ENCODE measurements at regions not wholly inside any gene's neighbourhood (a gene's known extent, or its start where the extent isn't known, plus 50 kb on each side); places are given as distances from the start of the nearest gene placed in this dataset.

DNA sequence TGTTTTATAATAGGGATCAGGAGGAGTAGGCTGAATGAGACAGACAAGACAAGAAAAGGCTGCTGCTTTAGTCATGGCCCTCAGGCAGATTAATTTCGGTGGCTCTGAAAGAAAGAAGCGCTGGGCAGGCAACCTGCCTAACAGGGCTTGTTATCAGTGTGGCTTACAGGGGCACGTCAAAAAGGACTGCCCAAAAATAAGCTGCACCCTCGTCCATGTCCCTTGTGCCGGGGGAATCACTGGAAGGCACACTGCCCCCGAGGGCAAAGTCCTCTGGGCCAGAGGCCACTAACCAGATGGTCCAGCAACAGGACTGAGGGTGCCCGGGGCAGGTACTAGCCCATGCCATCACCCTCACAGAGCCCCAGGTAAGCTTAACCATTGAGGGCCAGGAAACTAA lies 188.5 kb downstream of the IGSF11 start:
- TF ChIP-seq SP2 (IDR thresholded peaks at IDR 0.05; ENCODE audit: low read length), result no peak
- no peak for TF ChIP-seq MAFK (IDR thresholded peaks at IDR 0.05; ENCODE audit: low read depth, low read length)
- TF ChIP-seq EZH2 (IDR thresholded peaks at IDR 0.05; ENCODE audit: low read depth, low read length, severe bottlenecking), result no peak
- no peak for TF ChIP-seq RFX5 (IDR thresholded peaks at IDR 0.05; ENCODE audit: borderline replicate concordance, low read depth, low read length)
- TF ChIP-seq, protein P1, sequence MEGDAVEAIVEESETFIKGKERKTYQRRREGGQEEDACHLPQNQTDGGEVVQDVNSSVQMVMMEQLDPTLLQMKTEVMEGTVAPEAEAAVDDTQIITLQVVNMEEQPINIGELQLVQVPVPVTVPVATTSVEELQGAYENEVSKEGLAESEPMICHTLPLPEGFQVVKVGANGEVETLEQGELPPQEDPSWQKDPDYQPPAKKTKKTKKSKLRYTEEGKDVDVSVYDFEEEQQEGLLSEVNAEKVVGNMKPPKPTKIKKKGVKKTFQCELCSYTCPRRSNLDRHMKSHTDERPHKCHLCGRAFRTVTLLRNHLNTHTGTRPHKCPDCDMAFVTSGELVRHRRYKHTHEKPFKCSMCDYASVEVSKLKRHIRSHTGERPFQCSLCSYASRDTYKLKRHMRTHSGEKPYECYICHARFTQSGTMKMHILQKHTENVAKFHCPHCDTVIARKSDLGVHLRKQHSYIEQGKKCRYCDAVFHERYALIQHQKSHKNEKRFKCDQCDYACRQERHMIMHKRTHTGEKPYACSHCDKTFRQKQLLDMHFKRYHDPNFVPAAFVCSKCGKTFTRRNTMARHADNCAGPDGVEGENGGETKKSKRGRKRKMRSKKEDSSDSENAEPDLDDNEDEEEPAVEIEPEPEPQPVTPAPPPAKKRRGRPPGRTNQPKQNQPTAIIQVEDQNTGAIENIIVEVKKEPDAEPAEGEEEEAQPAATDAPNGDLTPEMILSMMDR (IDR thresholded peaks at IDR 0.05; ENCODE audit: control extremely low read depth in 1 of 3, insufficient read depth in 1 of 3, low read depth in 1 of 3, low read length in 3 of 3), result no peak
- TF ChIP-seq CHD2 (IDR thresholded peaks at IDR 0.05; ENCODE audit: low read length), result no peak
- TF ChIP-seq ZNF274 (IDR thresholded peaks at IDR 0.05; ENCODE audit: borderline replicate concordance, extremely low read depth, low read length), result no peak
- no peak for TF ChIP-seq POLR2A (IDR thresholded peaks at IDR 0.05; ENCODE audit: control extremely low read depth in 1 of 2, low read depth in 2 of 2, low read length in 2 of 2)
- TF ChIP-seq SP1 (IDR thresholded peaks at IDR 0.05; ENCODE audit: low read depth, low read length), result no peak
- TF ChIP-seq EP300 (IDR thresholded peaks at IDR 0.05; ENCODE audit: borderline replicate concordance in 1 of 2, low read depth in 2 of 2, low read length in 2 of 2), result no peak
- TF ChIP-seq POLR2AphosphoS5 (IDR thresholded peaks at IDR 0.05; ENCODE audit: low read depth, low read length), result no peak
- no peak for TF ChIP-seq TCF12 (IDR thresholded peaks at IDR 0.05; ENCODE audit: low read depth, low read length)
- TF ChIP-seq CHD1 (IDR thresholded peaks at IDR 0.05; ENCODE audit: low read depth, low read length), result no peak
- no peak for TF ChIP-seq KDM1A (IDR thresholded peaks at IDR 0.05; ENCODE audit: borderline replicate concordance, low read length)
